ENCODE measurements at regions not wholly inside any gene's neighbourhood (a gene's known extent, or its start where the extent isn't known, plus 50 kb on each side); places are given as distances from the start of the nearest gene placed in this dataset.

DNA sequence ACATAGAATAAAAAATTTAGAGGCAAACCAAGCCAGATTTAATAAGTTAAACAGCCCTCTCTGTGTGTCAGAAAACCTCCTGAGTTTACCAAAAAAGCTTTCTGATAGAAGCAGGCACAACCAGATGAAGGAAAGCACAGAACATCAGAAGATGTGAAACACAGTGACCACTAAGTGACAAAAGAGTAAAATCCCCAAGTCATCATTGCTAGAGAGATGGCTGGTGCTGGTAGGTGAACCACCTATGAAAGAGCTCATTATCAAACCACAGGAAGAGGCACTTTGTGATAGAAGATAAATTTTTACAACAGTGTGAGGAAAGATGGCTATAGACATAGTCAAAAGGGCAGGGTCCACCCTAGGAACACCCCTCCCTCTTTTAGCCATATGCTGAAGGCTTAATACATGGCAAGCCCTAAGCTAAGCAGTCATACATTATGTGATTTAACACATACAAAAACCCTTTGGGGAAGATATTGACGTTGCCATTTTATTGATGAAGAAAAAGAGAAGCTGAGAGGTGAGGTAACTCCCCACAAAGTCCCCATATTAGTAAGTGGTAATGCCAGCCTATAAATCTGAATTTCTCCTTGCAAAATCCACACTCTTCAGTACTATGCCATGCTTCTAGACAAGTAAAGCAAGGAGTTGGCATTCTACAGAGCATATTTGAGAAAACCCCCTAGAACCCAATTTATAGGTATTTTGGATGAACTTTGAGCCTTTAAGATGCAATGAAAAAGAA is 449.9 kb downstream of the LRIG3 start:
- DNase-seq (ENCODE audit: low read depth in 3 of 3): no peak

DNA sequence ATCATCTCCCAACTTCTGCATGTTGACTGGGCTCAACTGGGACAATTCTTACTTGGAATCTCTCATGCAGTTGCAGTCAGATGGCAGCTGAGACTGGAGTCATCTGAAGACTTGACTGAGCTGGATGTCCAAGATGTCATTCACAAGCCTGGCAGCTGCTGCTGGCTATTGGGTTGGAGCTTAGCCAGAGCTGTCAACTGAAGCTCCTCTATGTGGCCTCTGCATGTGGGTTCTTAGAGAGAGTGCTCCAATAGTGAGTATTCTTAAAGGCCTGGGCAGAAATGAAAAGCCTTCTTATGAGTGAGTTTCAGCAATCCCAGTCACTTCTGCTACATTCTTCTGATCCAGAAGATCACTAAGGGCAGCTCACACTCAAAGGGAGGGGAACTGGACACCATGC is 440.9 kb downstream of the LRIG3 start:
- DNase-seq (ENCODE audit: low read depth in 3 of 3): no peak

- DNase-seq (ENCODE audit: low read depth in 3 of 3): no peak
Measured at GRCh38 chr12:58481811-58482210, 438.5 kb downstream of the LRIG3 start.

GRCh38 chr12:58487255-58487654 is 433.0 kb downstream of the LRIG3 start:
- no peak for DNase-seq (ENCODE audit: low read depth in 3 of 3)

- DNase-seq (ENCODE audit: low read depth in 3 of 3): no peak
Measured at GRCh38 chr12:58487678-58488161, 432.6 kb downstream of the LRIG3 start.

DNA sequence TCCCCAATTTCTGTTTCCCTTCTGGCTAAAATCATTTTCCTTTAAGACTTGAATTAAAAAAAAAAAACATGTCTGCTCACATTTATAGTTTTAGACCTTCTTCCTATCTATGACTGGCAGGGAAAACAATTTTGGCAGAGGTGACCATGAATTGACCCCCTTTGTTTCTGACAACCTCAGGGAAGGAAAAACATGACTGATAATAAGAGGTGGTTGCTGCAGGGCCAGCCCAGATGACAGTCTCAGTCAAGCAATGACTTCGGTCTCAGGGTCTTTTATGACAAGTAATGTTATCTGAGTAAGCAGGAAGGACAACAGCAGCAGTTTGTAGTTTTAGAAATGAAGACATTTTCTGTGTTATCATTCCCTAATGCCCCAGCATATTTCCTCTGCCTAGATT is 430.9 kb downstream of the LRIG3 start:
- no peak for DNase-seq (ENCODE audit: low read depth in 3 of 3)

GRCh38 chr12:58491306-58491705 is 429.0 kb downstream of the LRIG3 start:
- DNase-seq (ENCODE audit: low read depth in 3 of 3): no peak

- DNase-seq (ENCODE audit: low read depth in 3 of 3): no peak
Measured at GRCh38 chr12:58496411-58497190, 423.7 kb downstream of the LRIG3 start.

- DNase-seq (ENCODE audit: low read depth in 3 of 3): no peak
Measured at GRCh38 chr12:58500399-58500798, 419.9 kb downstream of the LRIG3 start.

DNA sequence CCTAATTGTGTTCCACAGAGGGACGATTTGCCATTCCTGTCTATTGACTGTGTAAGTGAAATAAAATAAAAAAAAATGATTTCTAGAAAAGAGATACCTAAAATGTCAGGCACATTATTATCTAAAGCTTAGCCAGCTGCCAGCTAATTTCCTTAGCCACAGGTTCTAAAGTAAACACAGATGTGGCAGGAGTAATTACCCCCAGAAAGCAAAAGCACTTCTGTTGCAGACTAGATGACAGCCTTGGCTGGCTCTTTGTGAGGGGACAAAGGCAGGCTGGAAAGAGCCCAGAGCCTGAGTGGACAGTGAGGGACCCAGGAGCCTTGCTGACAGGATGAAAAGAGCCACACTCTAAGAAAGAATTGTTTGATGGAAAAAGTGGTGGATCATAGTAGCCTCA is 418.1 kb downstream of the LRIG3 start:
- DNase-seq (ENCODE audit: low read depth in 3 of 3): no peak

GRCh38 chr12:58502841-58503240 is 417.5 kb downstream of the LRIG3 start:
- DNase-seq (ENCODE audit: low read depth in 3 of 3): no peak

- DNase-seq (ENCODE audit: low read depth in 3 of 3): no peak
Measured at GRCh38 chr12:58503731-58504130, 416.6 kb downstream of the LRIG3 start.

GRCh38 chr12:58504143-58504938 is 416.0 kb downstream of the LRIG3 start:
- no peak for DNase-seq (ENCODE audit: low read depth in 3 of 3)

- no peak for DNase-seq (ENCODE audit: low read depth in 3 of 3)
Measured at GRCh38 chr12:58509116-58509885, 411.0 kb downstream of the LRIG3 start.

DNA sequence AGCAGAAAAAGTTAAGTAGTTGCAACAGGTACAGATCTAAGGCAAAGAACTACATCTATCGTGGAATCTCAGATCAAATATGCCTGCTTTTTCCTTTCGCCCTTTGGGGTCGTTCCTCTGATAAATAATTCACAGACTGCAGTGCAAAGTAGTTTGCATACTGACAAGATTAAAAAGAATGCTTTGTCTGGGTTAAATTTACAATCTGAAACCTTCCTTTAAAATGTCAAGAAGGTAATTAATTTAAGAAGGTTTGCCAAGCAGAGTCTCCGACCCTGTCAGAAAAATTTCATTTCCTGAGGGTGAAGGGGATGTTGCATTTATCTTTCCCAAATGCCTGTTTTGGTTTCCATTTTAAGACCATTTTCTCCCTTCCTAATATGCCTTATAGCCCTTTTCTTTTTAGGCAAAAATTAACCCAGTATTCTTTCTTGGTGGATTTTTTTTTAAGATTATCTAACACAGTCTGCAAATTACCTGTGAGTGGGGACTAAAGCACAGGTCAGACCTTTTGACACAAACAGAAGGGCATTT is 406.9 kb downstream of the LRIG3 start:
- no peak for DNase-seq (ENCODE audit: low read depth in 3 of 3)

- no peak for DNase-seq (ENCODE audit: low read depth in 3 of 3)
Measured at GRCh38 chr12:58513852-58514251, 406.5 kb downstream of the LRIG3 start.

DNA sequence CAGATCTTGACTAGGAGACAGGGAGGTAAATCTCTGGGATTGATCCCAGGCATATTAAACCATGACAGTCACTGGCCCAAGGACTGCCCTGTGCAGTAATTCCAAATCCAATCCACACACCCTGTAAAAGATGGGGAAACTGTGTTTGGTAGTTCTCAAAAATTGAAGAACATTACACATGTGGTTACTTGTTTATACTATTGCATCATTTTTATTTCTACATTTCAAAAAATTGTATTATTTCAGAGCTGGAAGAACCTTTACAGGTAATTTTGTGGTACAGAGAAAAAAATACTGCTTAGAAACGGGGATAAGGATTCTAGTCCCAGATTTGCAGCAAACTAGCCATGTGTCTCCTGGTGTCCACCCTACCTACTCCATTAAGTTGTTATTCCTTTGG is 400.5 kb downstream of the LRIG3 start:
- no peak for DNase-seq (ENCODE audit: low read depth in 3 of 3)

- no peak for DNase-seq (ENCODE audit: low read depth in 3 of 3)
Measured at GRCh38 chr12:58521152-58521551, 399.2 kb downstream of the LRIG3 start.

DNA sequence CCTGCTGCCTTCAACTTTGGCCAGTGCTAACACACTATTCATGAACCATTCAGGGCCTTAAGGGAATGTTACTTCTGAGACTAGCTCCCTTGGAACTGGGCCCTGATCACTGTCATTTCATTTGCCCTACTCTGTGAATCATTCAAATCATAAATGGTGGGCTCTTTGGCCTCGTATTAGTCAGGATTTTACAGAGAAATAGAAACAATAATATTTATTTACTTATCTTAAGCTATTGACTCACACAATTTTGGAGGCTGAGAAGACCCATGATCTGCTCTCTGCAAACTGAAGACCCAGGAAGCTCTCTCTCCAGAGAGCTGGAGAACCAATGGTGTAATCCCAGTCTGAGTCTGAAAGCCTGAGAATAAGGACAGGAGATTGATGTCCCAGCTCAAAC is 398.5 kb downstream of the LRIG3 start:
- no peak for DNase-seq (ENCODE audit: low read depth in 3 of 3)

- DNase-seq (ENCODE audit: low read depth in 3 of 3): no peak
Measured at GRCh38 chr12:58523360-58523759, 396.9 kb downstream of the LRIG3 start.

- DNase-seq (ENCODE audit: low read depth in 3 of 3): no peak
Measured at GRCh38 chr12:58528271-58528670, 392.0 kb downstream of the LRIG3 start.
